Kidney (tissue), 13 donors: ENCODE measurements at regions not wholly inside any gene's neighbourhood (a gene's known extent, or its start where the extent isn't known, plus 50 kb on each side); places are given as distances from the start of the nearest gene placed in this dataset.

Source experiments
- DNase-seq, 5 donors: peaks; one replicate each; pipeline ENCODE4 v3.0.0-alpha.2; 2013 to 2020
- FAIRE-seq: peaks from 2 replicates; lab custom pipeline; 2012; peaks lifted over from hg19 to GRCh38; lab: Jason Lieb, UNC
- H3K27ac ChIP-seq, 2 donors: one replicate each; pipeline ENCODE4 v1.7.0; 2013; ENCODE audit warnings: low read depth in 2 of 2, low read length in 2 of 2, inconsistent platforms in 1 of 2
- H3K27me3 ChIP-seq: one replicate; pipeline ENCODE4 v1.7.1; 2013; ENCODE audit warnings: low read length, inconsistent platforms; ENCODE audit not compliant: control insufficient read depth, insufficient read depth
- H3K36me3 ChIP-seq, 3 donors: one replicate each; pipeline versions ENCODE4 v1.7.0 to v1.7.1; 2013; ENCODE audit warnings: low read length in 3 of 3, control low read depth in 1 of 3, inconsistent platforms in 1 of 3; ENCODE audit not compliant: insufficient read depth in 3 of 3, control insufficient read depth in 2 of 3
- H3K4me1 ChIP-seq, 3 donors: one replicate each; pipeline versions ENCODE4 v1.7.0 to v1.7.1; 2013; ENCODE audit warnings: low read length in 3 of 3, inconsistent platforms in 1 of 3, low read depth in 1 of 3; ENCODE audit not compliant: control insufficient read depth in 2 of 3, insufficient read depth in 2 of 3
- H3K4me3 ChIP-seq, 3 donors: one replicate each; pipeline versions ENCODE4 v1.7.0 to v1.8.1; 2013; ENCODE audit warnings: low read length in 3 of 3, control low read depth in 1 of 3, inconsistent platforms in 1 of 3
- H3K9ac ChIP-seq, 3 donors: one replicate each; pipeline versions ENCODE4 v1.7.0 to v1.7.1; 2013; ENCODE audit warnings: low read length in 3 of 3, control low read depth in 1 of 3, inconsistent platforms in 1 of 3
- H3K9me3 ChIP-seq, 3 donors: one replicate each; pipeline versions ENCODE4 v1.7.0 to v1.7.1; 2013; ENCODE audit warnings: low read length in 3 of 3, control low read depth in 1 of 3, inconsistent platforms in 1 of 3; ENCODE audit not compliant: control insufficient read depth in 2 of 3, insufficient read depth in 1 of 3
- intact Hi-C: fragments of 100-400 bp; cut with DNase I; formaldehyde crosslinking; loops from one replicate; pipeline ENCODE4 v1.11.1; 2022
- TF ChIP-seq, protein P1 (sequence below): IDR thresholded peaks from 3 replicates; pipeline ENCODE4 v1.5.1; 2012; ENCODE audit warnings: mild to moderate bottlenecking, moderate library complexity, borderline replicate concordance; ENCODE audit not compliant: insufficient read depth; ENCODE audit errors: extremely low read depth
- donor health status: control.
- donor health status: control.
- donor health status: control.
- donor health status: control.
- donor health status: control.
- donor health status: DM: yes; HTN: yes; CAD: no.
- donor health status: Normal renal cell carcinoma (clear cell type).

DNA sequence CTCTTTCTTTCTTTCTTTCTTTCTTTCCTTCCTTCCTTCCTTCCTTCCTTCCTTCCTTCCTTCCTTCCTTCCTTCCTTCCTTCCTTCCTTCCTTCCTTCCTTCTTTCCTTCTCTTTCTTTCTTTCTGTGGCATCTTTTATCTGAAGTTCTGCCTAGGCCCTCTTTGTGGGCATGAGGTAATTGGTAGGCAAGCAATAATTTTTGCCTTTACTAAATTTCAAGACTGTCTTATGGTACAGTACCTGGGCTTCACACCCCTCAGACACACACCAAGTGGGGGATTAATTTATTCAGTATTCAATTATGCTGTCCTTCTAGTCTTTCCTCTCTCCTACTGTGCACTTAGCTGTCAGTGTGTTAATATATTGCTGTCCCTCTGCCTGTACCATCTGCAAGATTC is 155.5 kb downstream of the OXSM start:
- no peaks in the 10 kb centered on the region for H3K36me3 ChIP-seq
- H3K9me3 ChIP-seq, result no peaks in the 10 kb centered on the region
- no peak for FAIRE-seq
- no peak overlapping the region for H3K4me3 ChIP-seq
- TF ChIP-seq, protein P1, sequence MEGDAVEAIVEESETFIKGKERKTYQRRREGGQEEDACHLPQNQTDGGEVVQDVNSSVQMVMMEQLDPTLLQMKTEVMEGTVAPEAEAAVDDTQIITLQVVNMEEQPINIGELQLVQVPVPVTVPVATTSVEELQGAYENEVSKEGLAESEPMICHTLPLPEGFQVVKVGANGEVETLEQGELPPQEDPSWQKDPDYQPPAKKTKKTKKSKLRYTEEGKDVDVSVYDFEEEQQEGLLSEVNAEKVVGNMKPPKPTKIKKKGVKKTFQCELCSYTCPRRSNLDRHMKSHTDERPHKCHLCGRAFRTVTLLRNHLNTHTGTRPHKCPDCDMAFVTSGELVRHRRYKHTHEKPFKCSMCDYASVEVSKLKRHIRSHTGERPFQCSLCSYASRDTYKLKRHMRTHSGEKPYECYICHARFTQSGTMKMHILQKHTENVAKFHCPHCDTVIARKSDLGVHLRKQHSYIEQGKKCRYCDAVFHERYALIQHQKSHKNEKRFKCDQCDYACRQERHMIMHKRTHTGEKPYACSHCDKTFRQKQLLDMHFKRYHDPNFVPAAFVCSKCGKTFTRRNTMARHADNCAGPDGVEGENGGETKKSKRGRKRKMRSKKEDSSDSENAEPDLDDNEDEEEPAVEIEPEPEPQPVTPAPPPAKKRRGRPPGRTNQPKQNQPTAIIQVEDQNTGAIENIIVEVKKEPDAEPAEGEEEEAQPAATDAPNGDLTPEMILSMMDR, result no peak
- DNase-seq, result no peak
- intact Hi-C loops, result no loop called here
- no peak overlapping the region for H3K27ac ChIP-seq
- no peaks in the 10 kb centered on the region for H3K27me3 ChIP-seq
- no peaks in the 10 kb centered on the region for H3K4me1 ChIP-seq
- H3K9ac ChIP-seq, result no peak overlapping the region

DNA sequence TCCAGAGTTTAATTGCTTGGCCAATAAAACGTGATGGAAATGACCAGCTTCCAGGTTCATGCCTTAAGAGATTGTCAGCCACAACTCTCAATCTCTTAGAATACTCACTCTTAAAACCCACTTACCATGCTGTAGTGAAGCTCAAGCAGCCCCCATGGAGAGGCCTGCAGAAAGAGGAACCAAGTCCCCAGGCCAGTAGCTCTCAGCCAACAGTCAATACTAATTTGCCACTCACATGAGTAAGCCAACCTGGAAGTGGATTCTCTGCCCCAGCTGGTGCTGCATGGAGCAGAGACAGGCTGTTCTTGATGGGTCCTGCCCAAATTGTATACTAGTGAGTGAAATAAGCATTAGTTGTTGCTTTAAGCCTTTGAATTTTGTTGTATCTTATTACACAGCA is 155.9 kb downstream of the OXSM start:
- H3K4me1 ChIP-seq, result no peaks in the 10 kb centered on the region
- no peak overlapping the region for H3K27ac ChIP-seq
- no peak overlapping the region for H3K4me3 ChIP-seq
- no peaks in the 10 kb centered on the region for H3K27me3 ChIP-seq
- TF ChIP-seq, protein P1, result no peak
- H3K36me3 ChIP-seq, result no peaks in the 10 kb centered on the region
- intact Hi-C loops, result no loop called here
- no peaks in the 10 kb centered on the region for H3K9me3 ChIP-seq
- FAIRE-seq, result no peak
- no peak overlapping the region for H3K9ac ChIP-seq
- no peak for DNase-seq

DNA sequence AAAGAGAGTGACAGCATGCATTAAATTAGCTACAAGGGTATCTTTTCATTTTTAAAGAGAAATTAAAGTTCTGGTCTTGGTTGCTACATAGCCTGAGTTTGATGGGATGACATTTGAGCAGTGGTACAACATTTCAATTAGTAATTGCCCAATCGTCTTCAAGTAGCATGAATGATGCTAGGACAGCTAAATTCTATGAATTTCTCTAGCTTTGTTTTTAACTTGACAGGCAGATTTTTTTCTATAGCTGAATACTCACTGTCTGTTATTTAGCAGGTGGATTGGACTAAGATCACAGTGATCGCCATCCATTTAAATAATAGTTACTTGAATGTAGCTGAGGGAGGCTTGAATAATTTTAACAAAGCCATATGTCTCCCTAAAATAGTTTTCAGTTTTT is 162.2 kb downstream of the OXSM start:
- TF ChIP-seq, protein P1, result no peak
- Histone ChIP-seq H3K27ac (no peak overlapping the region), H3K9me3 (no peaks in the 10 kb centered on the region), H3K4me1 (no peaks in the 10 kb centered on the region), H3K9ac (no peak overlapping the region), H3K36me3 (no peaks in the 10 kb centered on the region), H3K4me3 (no peak overlapping the region), H3K27me3 (no peaks in the 10 kb centered on the region)
- intact Hi-C loops, result no loop called here
- DNase-seq, result no peak
- no peak for FAIRE-seq

- TF ChIP-seq, protein P1, result no peak
- intact Hi-C loops, result no loop called here
- no peak for FAIRE-seq
- Histone ChIP-seq H3K9me3 (no peaks in the 10 kb centered on the region), H3K27me3 (no peaks in the 10 kb centered on the region), H3K36me3 (no peaks in the 10 kb centered on the region), H3K27ac (no peak overlapping the region), H3K9ac (no peak overlapping the region), H3K4me3 (no peak overlapping the region), H3K4me1 (no peaks in the 10 kb centered on the region)
- DNase-seq, result no peak
Measured at GRCh38 chr3:25957026-25957425, 167.1 kb downstream of the OXSM start.
